Hematopoietic multipotent progenitor cell treated with erythropoietin and hydrocortisone succinate and interleukin-3 and kit ligand, for 4 days (in vitro differentiated cells): ENCODE measurements at regions not wholly inside any gene's neighbourhood (a gene's known extent, or its start where the extent isn't known, plus 50 kb on each side); places are given as distances from the start of the nearest gene placed in this dataset.

Experiments used
- DNase-seq: peaks from one replicate; pipeline ENCODE4 v3.0.0-alpha.2; 2015

DNA sequence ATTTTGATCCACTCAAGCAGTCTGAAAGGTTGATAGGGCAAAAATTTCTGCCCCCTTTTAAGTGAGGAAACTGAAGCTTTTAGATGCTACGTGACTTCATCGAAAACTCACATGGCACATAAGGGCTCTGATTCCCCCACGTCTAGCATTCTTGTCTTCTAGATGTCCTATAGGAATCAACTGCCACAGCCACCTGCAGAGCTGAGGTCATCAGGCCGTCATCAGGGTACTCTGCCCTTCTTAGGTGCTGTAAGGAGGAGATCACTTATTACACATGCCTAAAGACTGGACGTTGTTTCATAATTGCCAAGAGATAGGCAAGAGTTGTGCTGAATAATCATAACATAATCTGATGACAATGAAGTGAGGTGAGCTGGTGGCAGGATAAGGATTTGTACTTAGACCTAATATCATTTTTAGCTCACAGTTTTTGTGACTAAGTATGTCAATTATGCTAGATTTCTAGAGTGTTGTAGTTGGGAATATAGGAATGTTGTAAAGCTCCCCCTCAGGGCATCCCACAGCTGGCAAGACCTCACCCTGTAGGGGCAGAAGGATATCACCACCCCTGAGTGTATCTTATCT lies 349.4 kb downstream of the METTL15 start:
- no peak for DNase-seq

GRCh38 chr11:28448186-28448585 lies 340.0 kb downstream of the METTL15 start:
- no peak for DNase-seq

DNA sequence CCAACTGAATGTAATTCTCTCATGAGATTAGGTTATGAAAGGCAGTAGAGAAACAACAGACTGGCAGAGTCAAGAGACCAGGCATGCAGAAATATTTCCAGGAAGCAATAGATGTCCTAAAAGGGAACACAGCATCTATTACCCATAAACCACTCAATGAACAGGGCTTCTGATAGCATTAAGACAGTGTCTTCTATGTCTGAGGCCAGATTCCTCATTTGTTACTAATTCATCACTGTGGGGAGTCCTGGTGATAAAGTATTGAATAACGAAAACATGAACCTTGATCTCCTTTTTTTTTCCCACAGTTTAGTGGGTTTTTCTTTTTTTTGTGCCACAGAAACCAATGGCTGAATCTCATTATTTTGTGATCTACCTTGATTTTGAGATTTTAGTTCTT lies 339.0 kb downstream of the METTL15 start:
- DNase-seq = no peak

GRCh38 chr11:28442131-28442530 lies 333.9 kb downstream of the METTL15 start:
- DNase-seq = no peak

- no peak for DNase-seq
These were observed 331.2 kb downstream of the METTL15 start for GRCh38 chr11:28439403-28439802.

GRCh38 chr11:28420099-28420498 lies 311.9 kb downstream of the METTL15 start:
- no peak for DNase-seq

GRCh38 chr11:28417601-28418323 lies 309.6 kb downstream of the METTL15 start:
- DNase-seq = no peak

GRCh38 chr11:28412029-28412428 lies 303.8 kb downstream of the METTL15 start:
- DNase-seq = no peak

- DNase-seq = no peak
These were observed 293.3 kb downstream of the METTL15 start for GRCh38 chr11:28401446-28401845.

DNA sequence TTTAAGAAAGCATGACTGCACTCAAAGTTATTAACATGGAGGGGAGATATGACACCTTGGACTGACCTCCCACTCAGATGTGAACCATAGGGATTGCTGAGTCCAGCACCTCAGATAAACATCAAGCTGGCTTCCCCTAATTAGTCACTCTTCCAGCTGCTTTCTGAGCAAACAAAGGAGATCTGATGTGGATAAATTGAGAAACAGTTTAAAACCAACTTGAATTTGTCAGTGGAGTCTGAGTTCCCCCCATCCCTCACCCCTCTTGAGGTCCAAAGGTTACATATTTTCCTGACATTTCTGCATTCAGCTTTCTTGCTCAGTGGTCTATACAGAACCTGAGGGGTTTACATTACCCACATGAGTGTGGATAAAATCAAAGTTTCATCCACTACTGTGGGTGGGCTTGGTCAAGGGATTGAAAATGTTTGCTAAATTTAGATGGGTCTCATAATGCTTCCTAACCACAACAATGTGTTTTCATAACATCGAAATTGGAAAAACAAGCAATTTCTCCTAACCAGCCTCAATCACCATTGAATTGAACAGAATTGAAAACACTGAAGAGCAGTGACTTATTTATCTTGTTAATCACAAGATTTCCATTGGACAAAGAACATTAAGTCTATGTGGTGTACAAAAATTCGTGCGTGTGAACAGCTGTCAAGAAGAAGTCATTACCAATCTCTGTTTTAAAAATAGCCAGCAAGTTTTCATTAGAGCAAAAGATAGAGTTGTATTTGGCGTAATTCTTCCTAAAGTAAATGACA lies 292.3 kb downstream of the METTL15 start:
- DNase-seq = no peak

GRCh38 chr11:28393348-28393747 lies 285.2 kb downstream of the METTL15 start:
- no peak for DNase-seq

DNA sequence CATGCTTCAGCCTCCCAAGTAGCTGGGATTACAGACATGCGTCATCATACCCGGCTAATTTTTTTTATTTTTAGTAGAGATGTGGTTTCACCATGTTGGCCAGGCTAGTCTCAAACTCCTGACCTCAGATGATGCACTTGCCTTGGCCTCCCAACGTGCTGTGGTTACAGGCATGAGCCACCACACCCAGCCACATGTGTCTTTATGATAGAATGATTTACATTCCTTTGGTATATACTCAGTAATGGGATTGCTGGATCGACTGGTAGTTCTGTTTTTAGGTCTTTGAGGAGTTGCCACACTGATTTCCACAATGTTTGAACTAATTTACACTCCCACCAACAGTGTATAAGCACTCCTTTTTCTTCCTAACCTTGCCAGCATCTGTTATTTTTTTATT lies 276.2 kb downstream of the METTL15 start:
- DNase-seq = no peak

GRCh38 chr11:28383456-28383855 lies 275.3 kb downstream of the METTL15 start:
- no peak for DNase-seq
